GM12878 (cell line): ENCODE measurements at regions not wholly inside any gene's neighbourhood (a gene's known extent, or its start where the extent isn't known, plus 50 kb on each side); places are given as distances from the start of the nearest gene placed in this dataset.

Source experiments
- ATAC-seq: fragments of 200-7000 bp; cut with Tn5 transposase; 3 replicates; pipeline ENCODE4 v1.9.1; 2020; ENCODE audit warnings: mild to moderate bottlenecking, moderate library complexity
- BruUV-seq: library from RNA; stranded (reverse); fragments of 400-500 nt; replicated peaks from 2 replicates; lab custom pipeline; 2021; lab: Mats Ljungman, UMichigan
- CTCF ChIA-PET: fragments of 300-600 bp; sonication (Branson Sonifier 250); formaldehyde crosslinking; extraction: SDS; loops from one replicate; lab custom pipeline; 2021; ENCODE audit warnings: inconsistent platforms; lab: Yijun Ruan, JAX
- POLR2A ChIA-PET: fragments of 350-600 bp; formaldehyde crosslinking; extraction: SDS; loops from one replicate; lab custom pipeline; 2021; ENCODE audit warnings: inconsistent platforms; lab: Charles Lee
- RAD21 ChIA-PET: fragments of 300-600 bp; sonication (Branson Sonifier 250); formaldehyde crosslinking; loops from one replicate; lab custom pipeline; 2023; ENCODE audit warnings: antibody characterized with exemption; ENCODE audit not compliant: unreplicated experiment; lab: Charles Lee
- SMC1A ChIA-PET: fragments of 300-600 bp; sonication (Branson Sonifier 250); formaldehyde crosslinking; loops from one replicate; lab custom pipeline; 2023; ENCODE audit not compliant: unreplicated experiment, uncharacterized antibody; lab: Charles Lee
- DNase-seq: peaks from one replicate; pipeline ENCODE4 v3.0.0-alpha.2; 2011; ENCODE audit warnings: low read depth, low spot score
- FAIRE-seq: peaks from 3 replicates; lab custom pipeline; 2011; peaks lifted over from hg19 to GRCh38; lab: Jason Lieb, UNC
- H2AFZ ChIP-seq: 2 replicates; pipeline ENCODE4 v1.6.0; 2011; ENCODE audit warnings: low read depth, low read length, control low read depth; ENCODE audit not compliant: control insufficient read depth
- H3K27ac ChIP-seq: 2 replicates; pipeline ENCODE4 v1.5.1; 2011; ENCODE audit warnings: control low read depth; ENCODE audit not compliant: control insufficient read depth, insufficient read depth
- H3K27me3 ChIP-seq, 2 experiments: replicated peaks in 1 of 2; 2 replicates each; pipeline versions ENCODE4 v1.6.0 to v1.6.1; 2011; ENCODE audit warnings: low read length in 1 of 2; ENCODE audit not compliant: control insufficient read depth in 2 of 2, insufficient read depth in 2 of 2
- H3K36me3 ChIP-seq, 2 experiments: 2 replicates each; pipeline ENCODE4 v1.5.1; 2011; ENCODE audit warnings: low read length in 1 of 2; ENCODE audit not compliant: control insufficient read depth in 2 of 2, insufficient read depth in 2 of 2
- H3K4me1 ChIP-seq: 2 replicates; pipeline ENCODE4 v1.6.1; 2011; ENCODE audit warnings: mild to moderate bottlenecking, low read length, moderate library complexity, mixed read lengths; ENCODE audit not compliant: control insufficient read depth, insufficient read depth
- H3K4me2 ChIP-seq: 2 replicates; pipeline ENCODE4 v1.6.0; 2011; ENCODE audit warnings: control low read depth; ENCODE audit not compliant: control insufficient read depth, insufficient read depth
- H3K4me3 ChIP-seq: fragments of 200-600 bp; sonication (generic); 2 replicates; pipeline ENCODE4 v1.5.1; 2016
- H3K79me2 ChIP-seq: 2 replicates; pipeline ENCODE4 v1.6.0; 2011; ENCODE audit warnings: low read length; ENCODE audit not compliant: control insufficient read depth, insufficient read depth
- H3K9ac ChIP-seq: 2 replicates; pipeline ENCODE4 v1.8.0; 2011; ENCODE audit warnings: low read length, control low read depth, mixed read lengths; ENCODE audit not compliant: control insufficient read depth, insufficient read depth
- H3K9me3 ChIP-seq: replicated peaks from 3 replicates; pipeline ENCODE4 v1.5.1; 2011; ENCODE audit warnings: mild to moderate bottlenecking, low read length; ENCODE audit not compliant: control insufficient read depth, insufficient read depth
- H4K20me1 ChIP-seq: 2 replicates; pipeline ENCODE4 v1.6.0; 2011; ENCODE audit not compliant: control insufficient read depth, insufficient read depth
- E4F1 ChIP-seq: fragments of 450-650 bp; IDR thresholded peaks from 2 replicates; pipeline ENCODE4 v1.6.1; 2018; ENCODE audit warnings: borderline replicate concordance, mild to moderate bottlenecking; ENCODE audit not compliant: partially characterized antibody
- MEF2B ChIP-seq: fragments of 450-650 bp; IDR thresholded peaks from 2 replicates; pipeline ENCODE4 v1.6.1; 2018; ENCODE audit warnings: mild to moderate bottlenecking, moderate library complexity; ENCODE audit not compliant: partially characterized antibody, poor library complexity, severe bottlenecking
- NFYB ChIP-seq: IDR thresholded peaks from 2 replicates; pipeline ENCODE4 v1.6.1; 2011; ENCODE audit warnings: low read depth, mild to moderate bottlenecking, low read length, improper control_type of control experiment, moderate library complexity; ENCODE audit not compliant: insufficient read depth
- NRF1 ChIP-seq: conservative IDR thresholded peaks from 2 replicates; pipeline ENCODE4 v1.6.1; 2011; ENCODE audit warnings: mild to moderate bottlenecking, low read depth, low read length, improper control_type of control experiment
- POLR2AphosphoS5 ChIP-seq: IDR thresholded peaks from 2 replicates; pipeline ENCODE4 v1.6.1; 2011; ENCODE audit warnings: mild to moderate bottlenecking, low read length, inconsistent platforms
- RUNX3 ChIP-seq: IDR thresholded peaks from 2 replicates; pipeline ENCODE4 v1.6.1; 2012; ENCODE audit warnings: low read length, inconsistent platforms
- SUPT20H ChIP-seq: IDR thresholded peaks from 2 replicates; pipeline ENCODE4 v1.6.1; 2011; ENCODE audit warnings: low read depth, mild to moderate bottlenecking, low read length, moderate library complexity, borderline replicate concordance; ENCODE audit not compliant: control insufficient read depth
- ZBTB11 ChIP-seq: fragments of 450-650 bp; formaldehyde crosslinking; IDR thresholded peaks from 2 replicates; pipeline ENCODE4 v1.5.0; 2022; ENCODE audit warnings: mild to moderate bottlenecking, missing genetic modification characterization
- WGBS: methylation state at CpG from one replicate; pipeline ENCODE4 v1.1.6; 2016; ENCODE audit warnings: low lambda C conversion rate; ENCODE audit not compliant: insufficient replicate concordance, insufficient coverage; ENCODE audit errors: missing lambda C conversion rate; 5-methylcytosine and 5-hydroxymethylcytosine counted together
- in situ Hi-C: fragments of 300-500 bp; cut with MboI; formaldehyde crosslinking; loops from 9 replicates; pipeline ENCODE4 v1.14.3; 2018; ENCODE audit warnings: mixed read lengths
- intact Hi-C: fragments of 100-400 bp; cut with micrococcal nuclease; formaldehyde crosslinking; loops from one replicate; pipeline ENCODE4 v1.14.2; 2022; ENCODE audit not compliant: unreplicated experiment
- TF ChIP-seq, protein P1 (sequence below): IDR thresholded peaks from 2 replicates; pipeline ENCODE4 v1.6.1; 2011; ENCODE audit warnings: borderline replicate concordance, low read depth, mild to moderate bottlenecking, moderate library complexity, mixed read lengths, low read length; ENCODE audit not compliant: insufficient read depth; ENCODE audit errors: extremely low read length

- TF ChIP-seq ZBTB11 (CRISPR knock-in tag), result no peak
Observed at GRCh38 chr4:123876671-123877101, 480.1 kb downstream of the SPRY1 start (continued).

DNA sequence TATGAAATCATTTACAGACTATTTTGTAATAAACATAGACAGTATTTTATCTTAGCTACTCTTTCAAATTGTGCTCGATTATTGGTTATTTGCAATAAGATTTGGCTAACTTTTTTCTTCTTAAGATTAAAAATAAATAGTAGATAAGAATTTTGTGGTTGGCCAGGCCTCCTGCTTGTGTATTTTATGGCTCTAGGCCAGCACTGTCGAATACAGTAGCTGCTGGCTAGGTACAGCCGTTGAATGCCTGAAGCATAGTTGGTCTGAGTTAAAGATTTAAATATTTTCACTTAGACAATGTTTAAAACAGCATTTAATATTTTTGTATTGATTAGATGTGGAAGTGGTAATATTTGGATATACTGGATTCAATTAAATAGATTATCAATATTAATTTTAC is 481.0 kb downstream of the SPRY1 start:
- WGBS, result 0% methylated on average over 3 of the region's 3 CpGs
- no TSS peak for BruUV-seq
- POLR2A ChIA-PET, result no interaction called here
- Histone ChIP-seq H3K9ac (no peak overlapping the region), H2AFZ (no peak overlapping the region), H3K4me3 (no peak overlapping the region), H3K36me3 (no peaks in the 10 kb centered on the region), H3K9me3 (no peaks in the 10 kb centered on the region), H3K4me1 (no peaks in the 10 kb centered on the region), H3K27ac (no peak overlapping the region), H3K79me2 (no peaks in the 10 kb centered on the region), H3K27me3 (no peaks in the 10 kb centered on the region), H4K20me1 (no peaks in the 10 kb centered on the region), H3K4me2 (no peak overlapping the region)
- SMC1A ChIA-PET, result no interaction called here
- TF ChIP-seq RUNX3 (no peak), NRF1 (no peak), MEF2B (no peak), SUPT20H (no peak), POLR2AphosphoS5 (no peak), NFYB (no peak), E4F1 (no peak)
- TF ChIP-seq, protein P1, sequence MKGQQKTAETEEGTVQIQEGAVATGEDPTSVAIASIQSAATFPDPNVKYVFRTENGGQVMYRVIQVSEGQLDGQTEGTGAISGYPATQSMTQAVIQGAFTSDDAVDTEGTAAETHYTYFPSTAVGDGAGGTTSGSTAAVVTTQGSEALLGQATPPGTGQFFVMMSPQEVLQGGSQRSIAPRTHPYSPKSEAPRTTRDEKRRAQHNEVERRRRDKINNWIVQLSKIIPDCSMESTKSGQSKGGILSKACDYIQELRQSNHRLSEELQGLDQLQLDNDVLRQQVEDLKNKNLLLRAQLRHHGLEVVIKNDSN, result no peak
- RAD21 ChIA-PET, result no interaction called here
- ATAC-seq (no peak), DNase-seq (no peak), FAIRE-seq (no peak)
- in situ Hi-C loops (no loop called here), intact Hi-C loops (no loop called here)
- CTCF ChIA-PET, result no interaction called here
